ENCODE measurements at regions not wholly inside any gene's neighbourhood (a gene's known extent, or its start where the extent isn't known, plus 50 kb on each side); places are given as distances from the start of the nearest gene placed in this dataset.
"Not testable (repeated sequence)": the region's sequence is repeated elsewhere in the genome, so short reads cannot be mapped to it uniquely, and the experiment has no call there.

DNA sequence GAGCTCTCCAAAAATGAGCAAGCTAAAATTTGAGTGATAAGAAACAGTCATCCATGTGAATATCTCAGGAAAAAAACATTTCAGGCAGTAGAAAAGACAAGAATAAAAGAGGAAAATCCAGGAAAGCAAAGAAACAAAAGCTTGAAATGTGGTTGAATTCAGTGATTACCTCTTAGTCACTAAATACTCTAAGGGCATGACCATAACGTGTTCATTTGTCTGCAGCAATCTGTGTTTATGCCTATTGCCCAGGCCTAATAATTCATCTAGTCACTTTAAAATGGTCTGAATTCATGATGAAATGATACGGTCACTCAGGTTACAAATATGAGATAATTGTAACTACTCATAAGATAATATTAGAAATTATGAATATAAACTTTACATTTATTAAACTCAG, 837.9 kb downstream of the STPG2 start:
- DNase-seq: no peak

DNA sequence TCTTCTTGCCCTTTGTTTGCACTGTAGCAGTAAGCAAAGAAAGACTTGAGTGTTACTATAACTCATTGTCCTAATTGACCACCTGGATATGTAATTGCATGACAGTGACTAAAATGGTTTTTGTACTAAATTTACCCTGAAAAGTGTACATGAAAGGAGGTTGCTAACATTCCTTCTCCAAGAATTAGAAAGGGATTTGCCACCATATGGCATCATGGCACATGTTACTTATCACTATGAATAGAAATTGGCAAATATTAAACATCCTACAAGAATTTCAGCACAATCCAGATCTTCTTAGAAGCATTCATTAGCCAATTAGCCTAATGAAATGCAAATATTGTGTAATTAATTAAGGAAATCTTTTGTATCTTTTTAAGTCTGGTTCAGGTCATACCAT, 834.2 kb downstream of the STPG2 start:
- no peak for DNase-seq

DNA sequence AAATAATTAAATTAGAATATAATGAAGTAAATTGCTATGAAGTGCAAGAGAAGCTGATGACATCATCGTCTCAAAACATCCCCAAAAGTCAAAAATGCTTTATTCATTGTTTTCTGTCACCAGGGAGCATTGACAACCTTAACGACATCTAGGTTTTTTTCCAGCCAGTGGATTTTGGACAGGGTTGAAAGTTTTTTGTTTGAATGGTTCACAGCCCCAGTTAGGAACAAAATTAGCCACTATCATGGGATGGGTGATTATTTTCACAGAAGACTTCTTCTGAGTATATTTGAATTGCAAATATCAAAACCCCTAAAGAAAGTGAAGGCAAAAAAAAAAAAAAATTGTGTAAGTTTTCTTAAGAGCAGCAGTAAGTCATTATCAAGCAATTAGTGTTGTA, 826.1 kb downstream of the STPG2 start:
- DNase-seq: no peak

DNA sequence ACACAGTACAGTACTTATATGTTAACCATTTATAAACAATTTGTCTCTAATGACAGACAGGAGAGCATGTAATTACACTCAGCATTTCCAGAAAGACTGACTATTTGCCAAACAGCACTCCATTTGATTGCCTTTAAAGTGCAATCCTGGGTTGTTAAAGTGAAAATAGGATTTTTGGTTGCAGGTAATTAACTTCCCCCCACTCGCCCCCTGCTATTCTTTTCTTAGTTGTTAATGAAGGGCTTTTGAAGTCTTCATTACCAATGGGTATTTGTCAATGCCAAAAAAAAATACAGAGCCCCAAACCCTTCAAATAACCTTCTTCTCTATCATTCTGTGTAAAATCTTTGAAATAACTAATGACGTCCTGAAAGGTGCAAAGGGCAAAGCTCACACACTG, 825.6 kb downstream of the STPG2 start:
- DNase-seq: no peak

DNA sequence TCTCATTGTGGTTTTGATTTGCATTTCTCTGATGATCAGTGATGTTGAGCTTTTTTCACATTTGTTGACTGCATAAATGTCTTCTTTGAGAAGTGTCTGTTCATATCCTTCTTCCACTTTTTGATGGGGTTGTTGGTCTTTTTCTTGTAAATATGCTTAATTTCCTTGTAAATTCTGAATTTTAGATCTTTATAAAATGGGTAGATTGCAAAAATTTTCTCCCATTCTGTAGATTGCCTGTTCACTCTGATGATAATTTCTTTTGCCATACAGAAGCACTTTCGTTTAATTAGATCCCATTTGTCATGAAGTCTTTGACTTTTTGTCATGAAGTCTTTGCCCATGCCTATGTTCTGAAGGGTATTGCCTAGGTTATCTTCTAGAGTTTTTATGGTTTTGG, 817.5 kb downstream of the STPG2 start:
- not testable (repeated sequence) for DNase-seq

DNA sequence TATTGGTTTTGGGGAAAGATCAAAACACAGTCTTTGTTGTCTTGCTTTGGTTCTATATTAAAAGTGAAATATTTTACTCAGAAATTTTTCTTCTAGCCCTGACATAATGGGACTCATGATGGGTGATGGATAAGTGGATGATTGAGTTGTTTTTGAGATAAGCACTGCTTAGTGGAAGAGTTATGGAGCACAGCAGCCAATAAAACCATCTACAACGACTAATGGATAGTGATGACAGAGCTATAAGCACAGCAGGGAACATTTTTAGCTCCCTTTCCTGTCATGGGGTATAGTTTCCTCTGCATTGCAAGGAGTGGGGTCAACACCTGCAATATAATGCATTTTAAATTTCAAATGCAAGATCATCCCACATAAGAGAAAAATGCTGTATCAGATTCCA, 812.4 kb downstream of the STPG2 start:
- no peak for DNase-seq

DNA sequence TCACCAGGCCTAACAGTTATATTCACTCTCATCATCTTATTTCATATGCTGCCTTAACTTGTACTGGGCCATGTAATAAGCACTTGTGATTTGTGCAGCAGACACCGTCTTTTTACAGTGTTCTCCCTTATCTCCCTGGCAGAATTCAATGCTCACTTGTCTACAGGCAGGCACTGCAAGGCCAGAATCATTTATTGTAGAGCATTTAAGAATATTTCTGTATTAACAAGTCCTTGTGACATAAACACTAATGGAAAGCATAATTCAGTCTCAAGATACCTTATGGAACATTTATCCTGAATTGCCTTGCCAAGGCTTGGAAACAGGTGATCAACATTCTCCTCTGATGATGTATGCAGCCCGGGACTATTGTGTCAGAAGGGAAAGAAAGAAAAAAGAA, 808.9 kb downstream of the STPG2 start:
- no peak for DNase-seq

DNA sequence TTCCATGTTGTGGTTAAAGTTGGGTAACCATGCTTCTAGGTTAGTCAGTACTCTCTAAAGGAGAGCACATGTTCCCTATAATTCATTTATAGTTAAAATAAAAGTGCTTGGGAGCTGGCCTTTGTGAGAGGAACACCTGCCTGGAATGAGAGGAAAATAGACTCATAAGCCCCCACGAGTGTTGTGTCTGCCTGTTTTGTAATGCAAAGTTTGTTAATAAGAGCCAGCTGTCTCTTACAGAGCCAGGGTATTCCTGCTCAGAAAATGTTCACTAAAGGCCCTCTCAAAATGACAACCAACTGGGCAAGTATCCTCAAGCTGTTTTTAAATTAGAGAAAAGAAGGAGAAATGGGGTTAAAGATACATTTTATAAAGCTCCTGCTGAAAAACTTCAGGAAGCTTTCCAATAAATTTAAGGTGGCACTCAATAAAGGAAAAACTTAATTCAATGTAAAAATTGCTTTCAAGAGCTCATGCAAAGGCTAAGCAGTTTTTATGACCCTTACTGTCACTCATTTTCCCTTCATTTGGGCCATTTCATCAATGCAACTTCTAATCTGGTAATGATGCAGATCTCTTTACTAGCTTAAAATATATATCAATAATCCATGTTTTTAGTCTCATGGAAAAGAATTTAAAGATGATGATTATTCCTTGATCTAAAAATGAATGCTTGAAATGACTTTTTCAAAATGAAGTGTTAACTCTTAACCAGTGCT, 793.6 kb downstream of the STPG2 start:
- peak; percentile 70 for DNase-seq

DNA sequence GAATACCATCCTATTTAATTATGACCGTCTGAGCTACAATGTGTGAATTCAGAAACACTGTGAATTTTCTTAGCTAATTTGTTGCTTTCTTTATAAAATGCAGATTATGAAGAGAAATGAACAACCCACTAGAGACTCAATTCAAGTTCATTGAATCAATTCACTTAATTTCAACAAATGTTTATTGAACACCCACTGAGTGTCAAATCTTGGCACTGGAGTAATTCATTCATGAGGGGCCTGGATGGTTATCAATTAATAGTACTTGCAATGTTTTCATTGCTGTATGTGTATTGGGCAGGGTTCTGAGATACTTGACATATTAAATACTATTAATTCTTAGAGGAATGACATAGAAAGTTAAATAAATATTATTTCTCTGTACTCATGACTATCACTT, 789.4 kb downstream of the STPG2 start:
- DNase-seq: no peak

DNA sequence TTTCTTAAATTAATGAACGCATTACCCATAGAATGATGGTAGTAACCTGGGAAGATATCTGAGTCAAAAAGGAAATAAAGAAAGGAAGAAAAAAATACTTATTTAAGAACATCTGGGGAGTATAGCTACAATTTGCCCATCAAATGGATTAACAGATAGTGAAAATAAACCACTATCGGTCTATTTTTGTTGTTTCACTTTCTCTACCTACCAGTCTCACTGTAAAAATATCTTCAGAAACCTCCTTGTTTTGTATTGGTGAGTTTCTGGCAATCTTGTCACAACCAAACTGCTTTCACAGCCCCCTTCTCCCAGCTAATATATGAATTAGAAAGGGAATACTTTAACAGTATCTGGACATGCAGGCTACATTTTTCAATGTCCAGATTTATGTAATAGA, 783.5 kb downstream of the STPG2 start:
- DNase-seq: no peak

DNA sequence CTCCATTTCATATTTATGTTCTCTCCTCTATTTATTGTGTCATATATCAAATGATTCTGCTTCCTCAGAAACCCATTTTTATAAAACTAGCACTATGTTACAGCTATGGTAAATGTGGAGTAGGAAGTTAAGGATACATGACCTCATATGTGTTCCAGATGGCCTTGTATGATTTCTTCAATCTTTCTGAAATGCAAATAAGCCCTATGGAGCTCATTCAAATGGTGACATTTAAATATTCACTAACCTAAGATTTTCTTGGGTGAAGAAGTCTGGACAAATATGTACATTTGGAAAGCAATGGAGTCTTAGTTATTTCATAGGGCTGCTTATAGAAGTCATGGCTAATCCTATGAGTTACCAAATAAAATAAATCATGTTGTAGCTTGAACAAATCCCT, 782.5 kb downstream of the STPG2 start:
- DNase-seq: no peak

DNA sequence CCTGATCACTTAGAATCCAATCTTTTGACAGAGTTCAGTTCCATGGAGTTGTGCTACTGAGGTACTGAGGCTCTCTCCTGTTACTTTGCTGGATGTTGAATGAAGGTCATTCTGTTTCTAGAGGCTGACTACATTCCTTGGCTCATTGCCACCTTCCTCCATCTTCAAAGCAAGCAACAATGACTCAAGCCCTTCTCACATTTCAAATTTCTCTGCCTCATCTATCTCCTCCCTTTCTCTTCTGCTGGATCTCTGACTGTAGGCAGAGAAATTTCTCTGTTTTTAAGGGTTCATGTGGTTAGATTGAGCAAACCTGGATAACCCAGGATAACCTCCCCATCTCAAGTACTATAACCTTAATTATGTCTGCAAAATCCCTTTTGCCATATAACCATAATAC, 775.4 kb downstream of the STPG2 start:
- peak; percentile 18 for DNase-seq

DNA sequence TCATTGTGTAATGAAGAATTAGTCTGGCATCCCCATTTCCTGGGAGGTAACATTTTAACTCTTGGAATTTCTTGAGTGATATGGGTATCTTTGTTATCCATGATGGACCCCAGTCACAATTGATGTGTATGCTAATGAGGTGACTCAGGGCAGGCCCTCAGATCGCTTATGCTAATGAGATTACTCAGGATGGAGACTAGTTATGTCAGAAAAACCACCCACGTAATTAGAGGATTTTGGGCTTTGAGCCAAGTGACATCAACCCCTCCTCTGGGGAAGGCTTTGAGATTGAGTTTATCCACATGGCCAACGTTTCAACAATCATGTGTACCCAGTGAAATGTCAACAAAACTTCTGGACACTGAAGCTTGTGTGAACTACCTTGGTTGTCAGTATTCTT, 772.7 kb downstream of the STPG2 start:
- no peak for DNase-seq

DNA sequence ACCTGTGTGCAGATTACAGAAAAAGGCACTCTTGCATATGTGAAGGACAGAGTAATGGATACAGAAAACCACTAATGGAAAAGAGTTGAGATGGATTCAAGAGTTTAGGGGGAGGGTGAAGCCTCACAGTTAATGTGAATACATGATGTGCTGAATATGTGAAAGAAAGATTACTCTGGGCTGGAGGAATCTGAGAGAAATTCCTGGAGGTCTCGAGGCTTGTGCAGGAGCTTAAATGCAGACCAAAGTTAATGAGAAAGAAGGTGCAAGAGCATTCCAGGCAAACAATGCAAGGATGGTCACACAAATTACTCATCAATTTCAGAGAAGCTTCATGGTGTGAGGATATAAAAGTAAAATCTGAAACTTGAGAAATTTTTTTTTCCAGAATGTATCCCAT, 768.8 kb downstream of the STPG2 start:
- DNase-seq: no peak

DNA sequence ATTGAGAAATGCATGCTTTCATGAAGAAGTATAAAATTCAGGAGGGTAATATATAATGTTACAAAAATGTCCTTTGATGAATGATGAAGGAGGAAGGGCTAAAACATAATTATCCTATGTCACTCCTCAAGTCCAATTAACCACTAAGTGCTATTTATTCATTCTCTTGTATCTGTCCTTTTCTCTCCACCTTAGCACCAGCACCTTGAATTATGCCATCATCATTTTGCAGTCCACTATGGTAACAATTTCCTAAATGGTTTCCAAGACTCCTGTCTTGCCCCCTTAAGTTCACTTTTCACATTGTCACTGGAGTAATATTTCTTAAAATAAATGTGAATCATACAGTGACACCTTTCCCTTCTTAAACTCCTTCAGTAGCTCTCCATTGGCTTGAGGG, 756.3 kb downstream of the STPG2 start:
- no peak for DNase-seq

DNA sequence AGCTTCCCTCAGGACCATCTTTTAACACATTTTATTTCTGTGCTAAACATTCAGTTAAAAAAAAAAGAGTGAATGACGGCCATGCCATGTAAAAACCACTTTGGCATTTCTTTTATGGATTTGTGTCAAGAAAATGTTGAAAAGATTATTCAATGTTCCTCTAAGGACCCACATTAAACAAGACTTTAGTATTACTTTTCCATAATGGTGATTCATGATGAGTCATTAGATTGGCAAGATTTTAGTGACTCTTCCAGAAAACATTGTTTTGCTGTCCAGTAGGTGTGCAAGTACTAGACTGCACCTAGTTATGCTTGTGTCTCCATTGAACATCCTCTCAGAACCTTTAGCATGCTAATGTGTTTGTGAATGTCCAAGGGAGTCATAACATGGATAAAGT, 748.6 kb downstream of the STPG2 start:
- no peak for DNase-seq

DNA sequence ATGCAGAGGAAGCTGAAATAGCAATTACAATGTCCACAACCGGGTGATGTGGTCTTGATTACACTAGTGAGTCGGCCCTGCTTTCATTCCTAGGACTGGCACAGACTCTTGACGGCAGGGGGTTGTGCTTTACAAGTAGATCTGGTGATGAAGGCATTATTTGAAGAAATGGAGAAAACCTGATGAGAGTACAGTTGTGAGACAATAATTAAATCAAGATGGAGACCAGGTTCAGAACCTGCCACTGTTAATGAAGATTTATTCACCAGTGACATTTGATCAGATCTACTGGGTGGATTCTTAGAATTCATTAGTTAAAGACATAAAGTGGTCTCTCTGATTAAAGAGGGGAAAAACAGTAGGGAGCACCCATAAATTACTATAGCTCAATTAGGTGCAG, 747.2 kb downstream of the STPG2 start:
- DNase-seq: no peak

DNA sequence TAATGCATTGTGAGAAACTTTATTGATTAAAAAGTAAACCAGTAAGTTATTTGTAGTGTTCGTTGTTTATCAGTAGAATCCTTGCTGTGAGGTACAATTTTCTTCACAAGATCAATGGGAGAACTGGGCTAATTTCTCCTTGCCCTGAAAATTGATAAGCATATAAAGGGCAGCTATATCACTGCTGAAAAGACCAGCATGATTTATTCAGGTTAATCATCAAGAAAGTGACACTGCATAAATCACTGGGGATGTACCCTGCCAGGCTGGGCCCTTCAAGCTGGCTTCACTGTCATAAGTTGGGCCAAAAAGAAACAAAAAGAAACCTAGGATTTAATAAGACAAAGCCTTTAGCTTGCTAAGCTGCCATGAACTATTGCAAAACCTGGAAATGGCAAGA, 746.7 kb downstream of the STPG2 start:
- DNase-seq: no peak

DNA sequence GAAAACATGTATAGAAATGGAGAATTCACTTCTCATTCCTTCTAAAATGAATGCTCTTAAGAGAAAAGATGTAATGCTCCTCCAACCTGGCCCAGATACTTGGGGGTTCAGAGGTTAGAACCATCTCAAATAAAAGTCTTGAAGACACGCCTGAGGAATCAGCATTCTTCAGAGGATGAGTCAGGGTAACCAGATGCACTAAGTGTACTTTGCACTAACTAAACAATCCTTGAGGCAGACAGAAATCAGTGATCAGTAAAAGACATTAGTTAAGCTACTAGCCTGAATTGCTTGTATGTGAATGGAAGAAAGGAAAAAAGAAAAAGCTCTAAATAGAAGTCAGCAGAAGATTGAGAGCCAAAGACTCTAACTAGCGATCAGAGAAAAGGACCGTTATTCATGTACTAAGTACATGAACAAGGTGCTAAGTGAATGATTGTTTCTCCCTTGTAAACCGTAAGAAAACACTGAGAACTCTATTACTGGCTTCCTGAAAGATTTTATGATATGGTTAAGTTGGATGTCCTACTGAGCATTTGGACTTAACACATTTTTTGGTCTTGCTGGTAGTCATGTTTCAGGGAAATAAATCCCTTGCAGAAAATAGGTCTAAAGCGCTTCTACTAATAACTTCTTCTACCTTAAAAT, 738.3 kb downstream of the STPG2 start:
- no peak for DNase-seq

DNA sequence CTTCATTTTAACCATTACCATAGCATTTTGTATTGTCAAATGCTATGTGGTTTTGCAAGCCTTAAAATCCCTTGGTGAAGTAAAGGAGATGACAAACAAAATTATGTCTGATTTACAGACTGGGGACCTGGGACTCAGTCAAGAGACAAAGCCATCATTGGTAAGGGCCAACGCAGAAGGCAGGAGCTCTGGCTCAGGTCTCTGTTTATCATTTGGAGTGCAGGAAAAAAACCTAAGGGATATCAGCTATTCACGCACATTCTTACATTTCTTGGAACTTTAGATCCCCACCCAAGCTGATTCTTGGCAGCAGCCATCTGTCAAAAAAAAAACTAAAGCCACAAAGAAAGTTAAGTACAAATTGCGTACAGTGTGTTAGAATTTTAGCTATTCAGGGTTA, 731.9 kb downstream of the STPG2 start:
- no peak for DNase-seq

DNA sequence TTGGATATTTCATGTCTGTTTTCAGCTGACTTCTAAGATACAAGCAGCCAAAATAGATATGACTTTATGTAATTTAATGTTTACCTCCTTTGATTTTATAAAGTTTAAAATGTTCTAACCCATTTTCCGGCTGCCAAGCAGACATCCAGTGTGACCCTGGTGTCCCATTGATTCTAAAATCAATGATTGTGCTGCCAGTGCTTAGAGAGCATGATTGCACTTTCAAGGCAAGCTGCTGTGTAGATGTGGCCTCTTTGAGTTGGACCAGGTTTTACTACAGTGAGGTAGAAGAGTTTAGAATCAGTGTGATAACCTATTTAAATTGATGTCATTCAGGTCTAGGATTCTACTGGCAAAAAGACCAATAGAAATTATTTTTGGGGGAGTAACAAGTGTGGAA, 730.9 kb downstream of the STPG2 start:
- no peak for DNase-seq

DNA sequence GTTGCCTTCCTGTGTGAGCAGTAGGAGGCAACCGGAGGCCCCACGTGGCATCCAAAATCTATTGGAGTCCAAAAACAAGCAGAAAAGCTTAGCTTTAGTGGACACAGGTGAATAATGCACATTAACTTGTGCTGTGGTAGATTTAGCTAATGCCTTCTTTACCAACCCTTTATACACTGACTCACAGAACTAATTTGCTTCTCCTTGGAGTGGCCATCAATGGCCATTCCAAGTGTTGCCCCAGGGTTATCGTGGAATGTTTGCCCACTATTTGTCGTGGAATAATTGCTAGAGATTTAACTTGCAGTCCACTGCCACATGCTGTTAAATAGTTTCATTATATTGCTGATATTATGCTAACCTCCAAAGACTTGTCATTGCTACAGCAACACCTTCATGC, 729.1 kb downstream of the STPG2 start:
- DNase-seq: no peak

DNA sequence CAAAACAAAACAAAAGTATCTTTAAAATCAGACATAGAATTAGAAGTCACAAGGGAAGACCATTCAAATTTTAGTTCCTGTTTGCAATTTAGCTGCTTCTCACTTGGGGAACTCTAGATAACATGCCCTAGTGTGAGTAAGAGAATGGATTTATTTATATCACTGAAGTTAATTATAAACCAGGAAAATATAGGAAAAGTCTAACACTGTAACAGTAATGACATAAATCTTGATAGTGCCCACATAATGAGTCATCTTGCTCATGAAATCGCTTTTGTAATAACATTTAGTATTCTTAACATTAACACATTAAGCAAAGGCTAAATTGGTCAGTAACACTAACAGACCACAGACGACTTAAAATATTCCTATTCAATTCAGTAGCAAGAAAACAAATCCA, 710.7 kb downstream of the STPG2 start:
- no peak for DNase-seq

DNA sequence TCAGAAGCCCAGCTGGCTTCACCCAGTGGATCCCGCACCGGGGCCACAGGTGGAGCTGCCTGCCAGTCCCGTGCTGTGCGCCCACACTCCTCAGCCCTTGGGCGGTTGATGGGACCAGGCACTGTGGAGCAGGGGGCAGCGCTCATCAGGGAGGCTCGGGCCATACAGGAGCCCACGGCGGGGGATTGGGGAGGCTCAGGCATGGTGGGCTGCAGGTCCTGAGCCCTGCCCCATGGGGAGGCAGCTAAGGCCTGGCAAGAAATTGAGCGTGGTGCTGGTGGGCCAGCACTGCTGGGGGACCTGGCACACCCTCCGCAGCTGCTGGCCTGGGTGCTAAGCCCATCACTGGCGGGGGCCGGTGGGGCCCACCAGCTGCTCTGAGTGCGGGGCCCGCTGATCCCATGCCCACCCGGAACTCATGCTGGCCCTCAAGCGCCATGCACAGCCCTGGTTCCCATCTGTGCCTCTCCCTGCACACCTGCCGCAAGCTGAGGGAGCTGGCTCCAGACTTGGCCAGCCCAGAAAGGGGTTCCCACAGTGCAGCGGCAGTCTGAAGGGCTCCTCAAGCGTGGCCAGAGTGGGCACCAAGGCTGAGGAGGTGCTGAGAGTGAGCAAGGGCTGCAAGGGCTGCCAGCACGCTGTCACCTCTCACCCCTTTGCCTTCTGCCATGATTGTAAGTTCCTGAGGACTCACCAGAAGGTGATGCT, 705.1 kb downstream of the STPG2 start:
- not testable (repeated sequence) for DNase-seq

DNA sequence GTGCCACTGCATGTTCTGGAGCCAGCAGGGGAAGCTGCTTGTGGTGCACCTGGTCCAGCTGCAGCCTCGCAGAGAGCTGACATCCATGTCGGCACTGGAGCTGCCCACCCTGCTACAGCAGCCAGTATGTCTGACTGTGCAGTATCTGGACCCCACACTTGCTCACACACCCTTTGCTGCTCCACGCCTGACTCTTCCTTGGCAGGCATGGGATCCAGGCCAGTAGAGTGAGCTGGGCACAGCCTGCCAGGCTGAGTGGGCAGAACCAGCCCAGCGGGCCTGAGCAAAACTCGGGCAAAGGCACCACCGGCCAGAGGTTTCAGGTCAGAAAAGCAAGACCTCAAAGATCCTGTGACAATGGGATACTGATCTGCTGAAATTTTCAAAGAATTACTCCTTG, 690.1 kb downstream of the STPG2 start:
- DNase-seq: no peak
